ENCODE measurements at regions not wholly inside any gene's neighbourhood (a gene's known extent, or its start where the extent isn't known, plus 50 kb on each side); places are given as distances from the start of the nearest gene placed in this dataset.

- H4K20me1 ChIP-seq (ENCODE audit: low read depth, low read length) = no peaks in the 10 kb centered on the region
Observed at GRCh38 chr1:17923666-17924065, 168.5 kb downstream of the ACTL8 start.

GRCh38 chr1:17924578-17924977 is 169.4 kb downstream of the ACTL8 start:
- H3K9me2 ChIP-seq (replicated peaks; ENCODE audit: insufficient read depth, low read length) = no peaks in the 10 kb centered on the region
- H3K27ac ChIP-seq (ENCODE audit: low read depth, low read length) = no peak overlapping the region
- H3K4me3 ChIP-seq (ENCODE audit: insufficient read depth, low read length, poor library complexity, severe bottlenecking) = no peak overlapping the region
- H2AFZ ChIP-seq (ENCODE audit: low read depth, low read length, severe bottlenecking) = no peak overlapping the region
- no peak overlapping the region for H3K9ac ChIP-seq (ENCODE audit: low read length)
- H3K27me3 ChIP-seq (ENCODE audit: low read length) = no peaks in the 10 kb centered on the region
- H3K9me3 ChIP-seq (ENCODE audit: insufficient read depth, low read length) = no peaks in the 10 kb centered on the region
- H3K4me2 ChIP-seq (ENCODE audit: low read depth, low read length, poor library complexity, severe bottlenecking) = no peak overlapping the region
- H3F3A ChIP-seq (ENCODE audit: insufficient read depth) = no peaks in the 10 kb centered on the region
- H4K20me1 ChIP-seq (ENCODE audit: low read depth, low read length) = no peaks in the 10 kb centered on the region
- no peaks in the 10 kb centered on the region for H3K36me3 ChIP-seq (ENCODE audit: low read length)
- no peaks in the 10 kb centered on the region for H3K79me2 ChIP-seq (ENCODE audit: insufficient read depth, low read length)
- TF ChIP-seq EZH2phosphoT487 (conservative IDR thresholded peaks at IDR 0.05; ENCODE audit: low read length) (no peak), CTCF (IDR thresholded peaks at IDR 0.05; ENCODE audit: insufficient read depth, low read length, poor library complexity, severe bottlenecking) (no peak)

More at GRCh38 chr1:17923666-17924065, 168.5 kb downstream of the ACTL8 start:
- no peak overlapping the region for H3K4me3 ChIP-seq (ENCODE audit: insufficient read depth, low read length, poor library complexity, severe bottlenecking)
- H3K9me3 ChIP-seq (ENCODE audit: insufficient read depth, low read length) = no peaks in the 10 kb centered on the region
- no peak overlapping the region for H2AFZ ChIP-seq (ENCODE audit: low read depth, low read length, severe bottlenecking)
- no peak overlapping the region for H3K27ac ChIP-seq (ENCODE audit: low read depth, low read length)
- H3K9me2 ChIP-seq (replicated peaks; ENCODE audit: insufficient read depth, low read length) = no peaks in the 10 kb centered on the region
- no peaks in the 10 kb centered on the region for H3K36me3 ChIP-seq (ENCODE audit: low read length)
- no peak overlapping the region for H3K9ac ChIP-seq (ENCODE audit: low read length)
- no peaks in the 10 kb centered on the region for H3K27me3 ChIP-seq (ENCODE audit: low read length)
- no peaks in the 10 kb centered on the region for H3K79me2 ChIP-seq (ENCODE audit: insufficient read depth, low read length)
- TF ChIP-seq CTCF (IDR thresholded peaks at IDR 0.05; ENCODE audit: insufficient read depth, low read length, poor library complexity, severe bottlenecking) (no peak), EZH2phosphoT487 (conservative IDR thresholded peaks at IDR 0.05; ENCODE audit: low read length) (no peak)
- H3F3A ChIP-seq (ENCODE audit: insufficient read depth) = no peaks in the 10 kb centered on the region
- H3K4me2 ChIP-seq (ENCODE audit: low read depth, low read length, poor library complexity, severe bottlenecking) = no peak overlapping the region

GRCh38 chr1:17925290-17926237 is 170.4 kb downstream of the ACTL8 start:
- Histone ChIP-seq H3F3A (ENCODE audit: insufficient read depth) (no peaks in the 10 kb centered on the region), H3K4me3 (ENCODE audit: insufficient read depth, low read length, poor library complexity, severe bottlenecking) (no peak overlapping the region), H3K27ac (ENCODE audit: low read depth, low read length) (no peak overlapping the region), H3K9me2 (replicated peaks; ENCODE audit: insufficient read depth, low read length) (no peaks in the 10 kb centered on the region), H4K20me1 (ENCODE audit: low read depth, low read length) (no peaks in the 10 kb centered on the region), H3K9me3 (ENCODE audit: insufficient read depth, low read length) (no peaks in the 10 kb centered on the region), H3K36me3 (ENCODE audit: low read length) (no peaks in the 10 kb centered on the region), H3K9ac (ENCODE audit: low read length) (no peak overlapping the region), H2AFZ (ENCODE audit: low read depth, low read length, severe bottlenecking) (no peak overlapping the region), H3K27me3 (ENCODE audit: low read length) (no peaks in the 10 kb centered on the region), H3K79me2 (ENCODE audit: insufficient read depth, low read length) (no peaks in the 10 kb centered on the region), H3K4me2 (ENCODE audit: low read depth, low read length, poor library complexity, severe bottlenecking) (no peak overlapping the region)
- TF ChIP-seq CTCF (IDR thresholded peaks at IDR 0.05; ENCODE audit: insufficient read depth, low read length, poor library complexity, severe bottlenecking) = no peak
- no peak for TF ChIP-seq EZH2phosphoT487 (conservative IDR thresholded peaks at IDR 0.05; ENCODE audit: low read length)

Measured in SU-DHL-6 (cell line).